ENCODE measurements at regions not wholly inside any gene's neighbourhood (a gene's known extent, or its start where the extent isn't known, plus 50 kb on each side); places are given as distances from the start of the nearest gene placed in this dataset.
"Not testable (repeated sequence)": the region's sequence is repeated elsewhere in the genome, so short reads cannot be mapped to it uniquely, and the experiment has no call there.

DNA sequence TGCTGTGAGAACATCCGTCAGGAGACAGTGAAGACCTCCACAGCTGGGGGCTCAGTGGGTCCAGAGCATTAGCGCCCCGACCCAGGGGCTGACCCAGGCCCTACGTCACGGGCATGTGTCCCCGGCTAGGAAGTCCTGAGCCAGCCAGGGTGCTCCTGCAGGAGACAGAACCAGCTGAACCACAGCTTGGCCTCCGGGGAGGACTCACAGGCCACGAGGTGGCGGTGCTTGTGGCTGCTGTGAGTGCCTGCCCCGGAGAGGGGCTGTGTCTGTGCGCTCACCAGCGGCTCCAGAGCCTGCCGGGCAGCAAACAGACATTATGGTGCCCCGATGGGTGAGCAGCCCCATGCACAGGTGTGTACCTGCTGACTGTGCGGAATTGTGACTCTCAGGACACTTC lies 4085.2 kb upstream of the TPTE start:
- TF ChIP-seq, protein P1, sequence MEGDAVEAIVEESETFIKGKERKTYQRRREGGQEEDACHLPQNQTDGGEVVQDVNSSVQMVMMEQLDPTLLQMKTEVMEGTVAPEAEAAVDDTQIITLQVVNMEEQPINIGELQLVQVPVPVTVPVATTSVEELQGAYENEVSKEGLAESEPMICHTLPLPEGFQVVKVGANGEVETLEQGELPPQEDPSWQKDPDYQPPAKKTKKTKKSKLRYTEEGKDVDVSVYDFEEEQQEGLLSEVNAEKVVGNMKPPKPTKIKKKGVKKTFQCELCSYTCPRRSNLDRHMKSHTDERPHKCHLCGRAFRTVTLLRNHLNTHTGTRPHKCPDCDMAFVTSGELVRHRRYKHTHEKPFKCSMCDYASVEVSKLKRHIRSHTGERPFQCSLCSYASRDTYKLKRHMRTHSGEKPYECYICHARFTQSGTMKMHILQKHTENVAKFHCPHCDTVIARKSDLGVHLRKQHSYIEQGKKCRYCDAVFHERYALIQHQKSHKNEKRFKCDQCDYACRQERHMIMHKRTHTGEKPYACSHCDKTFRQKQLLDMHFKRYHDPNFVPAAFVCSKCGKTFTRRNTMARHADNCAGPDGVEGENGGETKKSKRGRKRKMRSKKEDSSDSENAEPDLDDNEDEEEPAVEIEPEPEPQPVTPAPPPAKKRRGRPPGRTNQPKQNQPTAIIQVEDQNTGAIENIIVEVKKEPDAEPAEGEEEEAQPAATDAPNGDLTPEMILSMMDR (IDR thresholded peaks at IDR 0.05 in 4 of 5, conservative IDR thresholded peaks at IDR 0.05 in 1 of 5), result not testable (repeated sequence)
- not testable (repeated sequence) for TF ChIP-seq POLR2A (IDR thresholded peaks at IDR 0.05)
